GM18519 (cell line): ENCODE measurements at regions not wholly inside any gene's neighbourhood (a gene's known extent, or its start where the extent isn't known, plus 50 kb on each side); places are given as distances from the start of the nearest gene placed in this dataset.

Experiments
- ATAC-seq: cut with Tn5 transposase; IDR thresholded peaks from one replicate; pipeline ENCODE4 v1.9.1; 2021; ENCODE audit warnings: mild to moderate bottlenecking, moderate library complexity; ENCODE audit not compliant: unreplicated experiment, low FRiP score

DNA sequence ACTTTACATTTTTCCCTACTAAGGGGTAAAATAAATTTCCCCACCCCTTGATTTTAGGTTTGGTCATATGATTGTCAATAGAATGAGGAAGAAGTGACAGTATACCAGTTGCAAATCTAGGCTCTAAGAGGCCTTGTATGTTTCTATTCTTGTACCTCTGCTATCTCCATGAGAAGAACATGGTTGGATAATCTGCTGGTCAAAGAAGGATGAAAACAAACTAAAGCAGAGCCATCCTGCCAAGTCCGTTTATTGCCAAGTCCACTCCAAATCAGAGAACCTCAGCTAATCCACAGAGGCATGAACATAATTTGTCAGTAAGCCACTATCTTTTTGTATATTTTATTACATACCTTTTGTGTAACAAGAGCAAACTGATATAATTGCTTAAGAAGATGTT, 98.0 kb downstream of the CRPPA start:
- ATAC-seq: no peak

DNA sequence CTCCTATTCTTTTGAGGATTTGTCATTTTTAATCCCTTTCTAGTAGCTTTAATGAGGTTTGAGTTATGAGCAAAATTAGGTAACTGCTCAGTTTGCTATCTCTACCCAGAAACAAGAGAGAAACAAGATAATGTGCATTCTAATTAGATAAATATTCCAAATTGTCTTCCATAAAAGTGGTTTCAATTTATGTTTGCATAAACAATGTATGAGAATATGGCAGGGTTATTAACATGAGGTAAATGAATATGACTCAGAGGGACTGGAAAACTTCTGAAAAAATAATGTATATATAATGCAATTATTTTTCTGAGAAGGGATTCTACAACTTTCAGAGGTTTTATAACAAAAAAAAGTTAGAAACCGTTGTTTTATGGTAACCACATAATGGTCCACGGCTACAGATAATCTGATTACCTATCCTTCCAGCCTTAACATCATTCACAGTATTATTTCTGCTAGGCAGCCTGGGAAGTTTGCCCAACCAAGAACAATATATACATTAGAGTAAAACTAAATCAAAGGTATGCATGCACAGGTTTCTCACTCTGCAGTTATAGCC, 101.2 kb downstream of the CRPPA start:
- no peak for ATAC-seq

DNA sequence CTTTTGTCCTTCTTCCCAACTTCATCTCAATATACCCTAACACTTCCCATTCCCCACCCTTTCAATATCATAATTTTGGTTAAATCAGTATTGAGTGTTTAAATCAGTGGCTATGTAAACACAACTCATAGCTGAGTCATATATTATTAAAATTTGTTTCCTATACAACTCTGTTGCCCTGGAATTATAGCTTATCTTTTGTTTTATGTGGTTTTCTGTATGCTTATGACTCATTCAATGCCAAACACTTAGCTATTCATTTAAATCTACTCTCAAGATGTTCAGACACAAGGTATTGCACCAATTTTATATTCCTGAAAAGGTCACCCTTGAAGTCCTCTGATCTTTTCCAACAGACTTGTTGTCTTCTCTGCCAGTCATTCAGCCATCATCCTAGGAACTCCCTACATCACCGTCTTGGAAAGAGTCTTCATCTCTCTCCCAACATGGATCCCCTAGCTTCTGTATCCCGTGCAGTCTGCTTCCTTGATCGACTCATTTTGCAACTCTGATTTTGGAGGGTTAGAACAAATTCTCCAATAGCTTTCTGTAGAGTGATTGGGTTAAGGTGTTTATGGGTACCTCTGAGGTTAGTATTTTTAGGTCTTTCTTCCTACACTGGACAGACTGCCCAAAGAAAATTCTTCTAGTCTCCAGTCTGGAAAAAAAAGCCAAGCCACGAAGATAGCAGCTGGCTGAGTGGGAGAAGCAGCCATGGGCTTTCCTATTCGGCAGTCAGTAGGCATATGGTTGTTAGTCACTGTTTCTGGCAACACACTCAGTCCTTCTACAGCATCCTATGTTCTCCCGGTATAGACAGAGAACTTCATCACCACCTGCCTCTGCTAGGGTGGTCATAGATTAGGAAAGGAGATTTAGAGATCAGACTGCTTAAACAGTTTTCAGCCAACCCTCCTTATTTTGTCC, 102.1 kb downstream of the CRPPA start:
- ATAC-seq: no peak

DNA sequence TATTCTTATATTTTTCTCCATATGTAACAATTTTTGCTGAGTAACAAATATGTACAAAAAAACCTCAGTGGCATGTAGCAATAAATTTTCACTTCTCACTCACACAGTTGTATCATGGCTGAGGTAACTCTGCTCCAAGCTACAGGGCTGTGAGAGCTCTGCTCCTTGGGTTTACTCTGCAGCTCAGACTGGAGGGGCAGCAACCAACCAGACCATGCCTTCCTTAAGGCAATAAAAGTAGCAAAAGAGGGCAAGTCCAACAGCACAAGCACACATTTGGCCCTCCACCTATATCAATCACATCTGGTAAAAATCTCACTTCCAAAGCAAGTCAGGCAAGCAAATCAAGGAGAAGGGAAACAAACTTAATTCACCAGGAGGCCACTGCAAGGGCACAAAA, 102.9 kb downstream of the CRPPA start:
- ATAC-seq: no peak

DNA sequence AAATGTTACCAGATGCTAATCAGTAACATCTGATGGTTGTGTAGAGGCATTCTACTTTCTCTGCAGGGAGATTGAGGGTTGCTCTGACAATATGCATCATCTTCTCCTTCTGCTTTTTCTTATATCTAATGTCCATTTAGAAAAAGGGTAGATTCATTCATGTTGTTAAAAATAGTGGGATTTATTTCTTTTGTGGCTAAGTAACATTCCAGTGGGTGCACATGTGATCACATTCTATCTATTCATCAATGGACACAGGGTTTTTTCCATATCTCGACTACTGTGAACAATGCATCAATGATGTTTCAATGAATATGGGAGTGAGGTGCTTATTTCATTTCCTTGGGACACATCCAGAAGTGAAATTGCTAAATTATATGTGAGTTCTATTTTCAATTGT, 103.9 kb downstream of the CRPPA start:
- no peak for ATAC-seq

DNA sequence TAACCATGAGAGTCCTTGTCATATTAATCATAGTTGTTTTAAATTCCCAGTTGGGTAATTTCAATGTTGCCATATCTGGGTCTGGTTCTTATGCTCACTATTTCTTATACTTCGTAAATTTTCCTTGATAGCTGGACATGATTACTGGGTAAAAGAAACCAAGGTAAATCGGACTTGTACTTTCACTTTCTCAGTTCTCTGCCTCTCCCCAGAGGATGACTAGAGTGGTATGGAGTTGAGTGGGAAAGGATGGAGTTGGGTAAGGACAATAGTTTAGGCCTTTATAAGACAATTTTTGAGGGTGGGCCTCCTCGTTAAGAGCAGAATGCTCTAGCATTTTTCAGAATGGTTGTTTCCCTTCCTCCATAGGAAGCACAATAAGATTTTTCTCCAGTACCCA, 106.1 kb downstream of the CRPPA start:
- no peak for ATAC-seq

DNA sequence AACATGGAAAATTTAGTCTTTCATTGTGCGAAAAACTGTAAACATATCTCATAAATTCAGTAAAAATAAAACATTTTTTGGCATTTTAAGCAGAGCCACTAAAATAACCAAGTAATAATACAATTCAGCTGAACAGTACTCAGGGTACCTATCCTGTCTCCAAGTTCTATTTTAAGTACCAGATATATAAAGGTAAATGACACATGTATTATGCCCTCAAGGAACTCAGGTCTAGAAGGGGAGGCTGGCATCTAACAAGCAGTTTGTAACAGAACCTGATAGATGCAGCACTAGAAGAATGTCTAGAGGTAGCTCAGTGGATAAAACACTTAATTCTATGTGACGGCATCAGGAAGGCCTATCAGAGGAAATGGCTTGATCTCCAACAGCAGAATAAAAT, 112.2 kb downstream of the CRPPA start:
- no peak for ATAC-seq

DNA sequence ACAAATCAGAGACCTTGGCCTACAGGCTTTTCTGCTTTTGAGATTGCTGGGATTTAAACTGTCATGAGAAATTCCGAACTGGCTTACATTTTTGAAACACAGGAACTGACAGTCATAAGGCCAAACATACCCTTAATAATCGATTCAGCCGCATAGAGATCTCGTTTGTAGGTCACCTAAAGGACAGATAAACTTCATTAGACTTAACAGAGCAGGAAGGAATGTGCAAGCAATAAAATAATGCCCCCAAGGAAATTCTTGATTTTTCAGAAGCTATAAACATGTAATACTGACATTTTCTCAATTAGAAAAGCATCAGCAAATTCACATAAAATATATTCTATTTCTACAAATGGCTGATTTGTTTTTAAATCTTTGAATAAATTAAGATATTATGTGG, 120.0 kb downstream of the CRPPA start:
- ATAC-seq: no peak

DNA sequence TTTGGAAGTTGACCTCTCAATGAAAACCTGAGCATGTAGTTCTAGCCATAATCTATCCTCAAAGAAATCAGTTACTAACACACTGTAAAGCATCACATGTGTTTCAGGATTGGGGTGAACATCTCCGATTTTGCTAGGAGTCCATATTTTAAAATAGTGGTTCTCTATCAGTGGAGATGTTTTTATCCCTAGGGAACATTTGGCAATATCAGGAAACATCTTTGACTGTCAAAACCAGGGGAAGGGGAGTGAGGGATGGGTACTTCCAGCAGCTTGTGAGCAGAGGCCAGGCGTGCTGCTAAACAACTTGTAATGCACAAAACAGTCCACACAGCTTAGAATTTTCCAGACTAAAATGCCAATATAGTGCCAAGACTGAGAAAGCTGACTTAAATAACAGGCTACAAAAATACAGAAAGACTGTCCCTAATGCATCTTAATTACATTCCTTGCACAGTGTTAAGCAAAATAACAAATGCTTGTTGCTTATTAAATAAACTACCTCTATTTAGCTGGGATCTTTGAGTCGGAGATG, 120.9 kb downstream of the CRPPA start:
- no peak for ATAC-seq

DNA sequence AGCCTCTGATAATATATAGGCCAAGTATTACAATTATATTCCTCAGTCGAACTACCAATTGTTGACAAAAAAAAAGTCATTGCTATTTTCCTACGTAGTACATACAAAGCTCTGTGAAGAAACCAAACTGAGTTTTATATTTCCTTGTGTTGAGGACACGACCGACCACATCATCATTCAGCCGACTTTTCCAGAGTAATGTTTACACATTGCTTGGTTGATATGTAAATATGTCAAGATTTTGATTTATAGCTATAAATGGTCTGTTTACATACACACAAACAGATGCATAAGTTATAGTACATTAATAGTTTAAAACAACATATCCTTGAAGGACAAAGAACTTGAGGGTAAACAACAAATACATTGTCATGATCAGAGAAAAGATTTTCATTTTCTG, 121.5 kb downstream of the CRPPA start:
- no peak for ATAC-seq

DNA sequence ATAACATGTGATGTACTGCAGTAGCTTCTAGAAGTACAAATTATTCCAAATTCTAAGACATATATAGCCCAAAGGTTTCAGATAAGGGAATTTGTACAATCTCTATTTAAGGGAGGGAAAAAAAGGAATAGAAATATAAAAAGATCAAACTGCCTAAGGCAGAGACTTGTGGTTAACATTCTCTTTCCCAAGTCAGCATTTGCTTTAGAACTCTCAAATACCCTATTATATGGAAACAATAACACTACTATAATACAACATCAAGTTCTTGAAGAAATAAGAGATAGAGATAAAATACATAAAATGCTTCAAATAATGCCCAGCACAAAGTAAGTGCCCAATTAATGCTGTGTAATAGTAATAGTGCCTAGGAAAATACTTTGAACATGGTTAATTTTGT, 123.1 kb downstream of the CRPPA start:
- ATAC-seq: no peak

DNA sequence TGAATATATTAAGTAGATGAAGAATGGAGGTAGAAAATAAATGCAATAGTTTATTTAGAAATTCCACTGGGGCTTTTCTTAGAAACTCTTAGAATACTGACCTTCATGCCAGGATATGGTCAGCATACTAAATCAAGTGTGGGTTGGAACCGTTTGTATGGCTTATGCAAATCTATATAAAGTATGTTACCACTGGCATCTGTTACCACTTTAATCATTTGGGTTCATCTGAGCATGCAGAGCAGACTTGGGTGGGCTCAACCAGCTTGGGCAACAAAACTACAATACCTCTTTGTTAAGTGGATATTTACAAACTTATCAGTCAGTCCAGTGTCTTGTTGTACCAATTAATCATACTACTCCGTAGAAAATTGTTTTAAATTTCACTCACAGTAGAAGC, 125.8 kb downstream of the CRPPA start:
- no peak for ATAC-seq

DNA sequence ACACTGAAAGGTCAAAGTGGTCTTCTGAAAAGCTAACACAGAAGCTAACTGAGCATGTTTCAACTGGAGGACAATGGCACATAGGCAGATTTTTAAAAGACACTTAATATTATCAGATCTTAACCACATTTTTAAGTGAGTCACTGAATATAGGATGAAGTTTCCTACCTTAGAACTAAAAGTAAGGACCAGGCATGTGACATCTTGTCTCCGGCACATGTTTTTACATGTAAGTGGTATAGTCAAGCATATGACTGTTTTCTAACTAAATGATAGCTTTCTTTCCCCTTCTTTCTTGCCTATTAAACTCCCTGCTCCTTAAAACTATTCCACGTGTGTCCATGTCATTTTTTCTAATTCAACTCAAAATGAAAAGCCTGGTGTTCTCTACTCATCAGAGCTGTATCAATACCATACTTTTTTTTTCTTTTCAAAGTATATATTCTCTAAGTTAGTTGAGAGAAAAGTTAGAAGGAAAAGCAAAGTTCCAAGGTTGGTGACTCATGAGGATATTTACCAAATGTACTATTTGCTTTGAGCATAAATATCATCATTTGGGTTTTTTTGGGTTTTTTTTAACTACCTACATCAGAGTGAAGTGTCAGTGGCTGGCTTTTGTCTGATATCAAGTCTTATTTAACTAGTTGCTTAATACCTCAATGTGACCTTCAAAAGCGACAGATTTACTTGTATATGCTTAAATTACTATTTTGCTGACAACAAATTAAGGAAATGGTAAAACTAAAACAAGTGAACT, 127.5 kb downstream of the CRPPA start:
- ATAC-seq: no peak

DNA sequence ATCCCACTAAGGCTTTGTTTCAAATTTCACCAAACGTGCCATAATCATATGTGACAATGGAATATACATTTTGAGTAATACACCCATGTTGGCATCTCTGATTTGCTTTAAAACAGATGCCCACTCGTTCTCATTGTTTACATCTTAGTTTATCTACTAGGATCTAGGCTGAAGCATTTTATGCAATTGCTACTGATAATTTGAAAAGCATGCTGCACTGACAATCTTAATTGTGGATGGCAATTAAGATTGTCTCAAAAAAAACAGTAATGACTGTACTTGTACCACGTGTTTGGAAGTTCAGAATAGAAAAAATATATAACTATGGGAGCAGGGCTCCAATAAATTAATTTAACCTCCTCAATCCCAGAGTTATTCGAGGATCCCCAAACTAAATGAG, 136.8 kb downstream of the CRPPA start:
- no peak for ATAC-seq

DNA sequence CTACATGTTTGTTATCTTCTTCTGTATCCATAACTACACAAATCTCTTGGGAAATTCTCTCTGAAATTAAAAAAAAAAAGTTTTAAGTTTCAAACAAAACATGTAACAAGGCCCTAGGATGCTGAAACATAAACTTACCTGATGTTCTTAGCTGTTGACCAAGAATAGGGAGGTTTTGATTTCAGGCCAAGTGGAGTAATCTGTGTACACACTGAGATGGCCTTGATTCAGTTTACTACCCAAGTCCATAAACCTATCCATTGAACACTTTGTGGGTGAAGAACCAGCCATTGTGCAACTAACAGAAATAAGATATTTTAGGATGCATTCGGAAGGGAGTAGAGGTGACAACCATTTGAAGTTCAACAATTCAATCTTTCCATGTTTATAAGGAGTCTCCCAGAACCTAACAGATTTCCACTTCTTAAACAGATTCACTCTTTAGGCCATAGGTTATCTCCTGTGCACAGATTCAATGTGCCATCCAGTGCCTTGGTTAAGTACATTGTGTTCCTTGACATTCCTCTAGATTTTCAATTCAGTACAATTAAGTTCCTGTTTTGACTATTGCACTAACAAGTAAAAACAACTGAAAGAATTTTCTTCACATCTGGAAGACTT, 143.1 kb downstream of the CRPPA start:
- ATAC-seq: no peak

DNA sequence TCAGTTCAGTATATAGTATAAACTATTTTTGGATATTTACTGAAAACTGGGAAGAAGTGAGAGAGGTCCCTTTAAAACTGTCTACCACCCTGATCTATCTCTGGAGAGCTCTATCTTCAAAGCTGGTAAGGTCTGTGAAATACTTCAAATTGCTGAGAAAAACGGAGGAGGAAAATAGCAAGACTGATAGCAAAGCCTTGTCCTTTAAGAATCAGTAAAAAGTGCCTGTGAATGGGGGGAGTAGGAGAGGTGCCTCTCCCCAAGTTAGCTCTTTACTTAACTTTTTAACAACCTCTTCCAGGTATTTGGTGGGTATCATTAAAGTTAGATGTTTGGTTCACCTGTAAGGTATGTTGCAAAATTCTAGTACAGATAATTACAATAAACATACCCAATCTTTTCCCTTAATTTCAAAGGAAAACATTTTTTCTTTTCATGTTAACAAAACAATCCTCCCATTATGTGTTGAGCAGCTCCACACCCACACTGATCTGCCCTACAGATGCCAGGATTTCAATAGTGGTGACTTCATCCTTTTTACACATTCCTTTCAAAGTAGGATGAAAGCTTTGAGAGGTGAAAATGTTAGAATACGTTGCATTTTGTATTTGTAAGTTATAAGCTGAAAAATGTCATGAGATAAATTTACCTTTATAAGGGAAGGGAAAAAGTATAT, 149.2 kb downstream of the CRPPA start:
- ATAC-seq: no peak

DNA sequence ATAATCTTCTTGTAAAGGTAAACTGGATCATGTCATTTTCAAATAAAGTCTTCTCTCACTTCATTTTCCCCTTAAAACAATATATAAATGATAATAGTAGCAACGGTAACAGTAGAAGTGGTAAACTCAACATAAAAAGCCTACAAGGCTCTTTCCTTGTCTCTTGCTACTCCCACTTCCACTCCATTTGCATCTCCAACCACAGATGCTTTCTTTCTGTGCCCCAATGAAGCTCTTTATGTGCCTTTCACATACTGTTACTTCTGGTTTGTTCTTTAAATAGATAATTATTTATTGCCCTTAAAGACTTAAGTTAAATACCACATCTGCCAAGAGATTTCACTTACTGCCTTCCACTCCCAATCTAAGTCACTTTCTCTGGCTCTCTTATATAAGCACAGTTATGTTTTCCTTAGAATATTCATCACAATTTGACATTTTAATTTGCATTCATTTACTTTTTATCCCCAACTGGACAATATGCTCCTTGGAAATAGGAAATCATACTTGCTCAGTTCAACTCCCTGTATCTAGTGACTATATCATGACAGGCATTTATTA, 149.9 kb downstream of the CRPPA start:
- no peak for ATAC-seq

DNA sequence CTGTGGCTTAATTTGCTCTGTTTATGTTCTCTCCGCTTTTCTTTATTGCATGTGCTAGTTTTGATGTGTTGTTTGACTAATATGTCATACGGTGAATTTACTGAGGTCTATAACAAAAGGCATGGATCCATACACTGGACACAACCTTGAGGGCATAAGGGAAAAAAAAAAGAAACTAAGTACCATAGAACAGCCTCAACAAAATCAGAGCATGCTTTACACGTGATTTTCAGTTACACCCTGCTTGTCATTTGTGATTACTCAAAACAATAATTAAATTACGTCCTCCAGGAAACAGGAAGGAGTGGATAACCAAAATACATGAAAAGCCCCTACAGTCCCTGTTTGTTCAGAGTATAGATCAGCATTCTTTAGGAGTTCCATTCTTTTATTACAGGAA, 150.5 kb downstream of the CRPPA start:
- ATAC-seq: no peak

DNA sequence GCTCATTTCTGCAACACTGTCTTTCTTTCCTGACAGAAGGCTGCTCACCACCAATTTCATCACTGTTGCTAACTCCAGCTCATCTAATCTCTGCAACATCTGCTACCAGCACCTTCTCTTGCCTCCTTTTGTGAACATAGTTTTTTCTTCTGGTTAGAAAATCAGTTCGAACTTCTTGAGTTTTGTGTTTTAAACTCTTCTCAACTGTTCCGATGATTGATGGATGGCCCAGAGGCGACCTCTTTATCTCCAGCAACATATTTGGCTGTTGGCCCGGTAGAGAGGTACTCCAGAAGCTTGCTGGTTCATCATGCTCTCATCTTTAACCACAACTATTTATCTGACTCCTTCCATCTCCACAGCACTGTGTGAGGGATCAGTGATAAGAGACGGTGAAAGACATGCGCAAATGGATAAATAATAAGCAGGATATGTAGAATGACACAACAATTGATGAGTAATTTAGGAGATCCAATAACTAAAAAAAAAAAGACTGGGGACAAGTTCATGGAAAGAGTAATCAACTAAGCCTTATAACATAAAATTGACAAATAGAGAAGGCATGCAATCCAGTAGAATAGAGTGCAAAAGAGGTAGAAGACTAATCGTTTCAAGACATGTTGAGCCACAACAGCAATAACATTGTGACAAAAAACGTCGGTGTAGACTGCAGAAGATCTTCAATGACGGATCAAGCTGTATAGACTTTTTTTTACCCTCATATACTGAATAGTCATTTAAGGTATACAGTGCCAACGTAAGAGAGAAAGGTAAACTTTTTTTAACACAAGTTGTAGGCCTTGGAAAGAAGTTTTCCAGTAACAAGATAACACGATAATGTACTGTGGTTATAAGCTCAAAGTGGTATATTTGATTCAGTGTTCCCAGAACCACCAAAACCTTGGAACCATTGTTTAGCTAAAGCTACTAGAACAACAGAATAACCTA, 152.2 kb downstream of the CRPPA start:
- no peak for ATAC-seq
